ENCODE measurements at regions not wholly inside any gene's neighbourhood (a gene's known extent, or its start where the extent isn't known, plus 50 kb on each side); places are given as distances from the start of the nearest gene placed in this dataset.

GRCh38 chr15:93683651-93684050, 547.7 kb upstream of the MCTP2 start:
- Histone ChIP-seq H2AFZ (no peak overlapping the region), H3K4me3 (no peak overlapping the region), H3K9me3 (ENCODE audit: low read depth) (peaks cover 5% of the 10 kb centered on the region), H3K4me2 (no peak overlapping the region), H3K4me1 (ENCODE audit: insufficient read depth) (no peaks in the 10 kb centered on the region), H3K79me2 (no peaks in the 10 kb centered on the region), H3K36me3 (replicated peaks; ENCODE audit: insufficient read depth, low read depth) (no peaks in the 10 kb centered on the region), H3K27ac (no peak overlapping the region), H3K9me2 (replicated peaks; ENCODE audit: insufficient read depth) (no peaks in the 10 kb centered on the region), H4K20me1 (ENCODE audit: insufficient read depth, poor library complexity, severe bottlenecking) (no peaks in the 10 kb centered on the region), H3K27me3 (no peaks in the 10 kb centered on the region)
- TF ChIP-seq EZH2phosphoT487 (IDR thresholded peaks at IDR 0.05; ENCODE audit: low read depth, severe bottlenecking, unreplicated experiment), result no peak
- TF ChIP-seq CTCF (IDR thresholded peaks at IDR 0.05; ENCODE audit: poor library complexity), result no peak
- TF ChIP-seq EZH2 (IDR thresholded peaks at IDR 0.05; ENCODE audit: borderline replicate concordance), result no peak
- no peak for DNase-seq (ENCODE audit: low spot score)
- 69% methylated on average over 1 of the region's 1 CpG for WGBS (ENCODE audit: low lambda C conversion rate, missing lambda C conversion rate)

- 86% methylated on average over 12 of the region's 12 CpGs for WGBS (ENCODE audit: low lambda C conversion rate, missing lambda C conversion rate)
These were observed 559.9 kb upstream of the MCTP2 start for GRCh38 chr15:93671387-93671943.

GRCh38 chr15:93670931-93671330, 560.4 kb upstream of the MCTP2 start:
- H3K27ac ChIP-seq, result no peak overlapping the region
- no peaks in the 10 kb centered on the region for H3K79me2 ChIP-seq
- H3K9me3 ChIP-seq (ENCODE audit: low read depth), result no peaks in the 10 kb centered on the region
- H3K4me3 ChIP-seq, result no peak overlapping the region
- no peaks in the 10 kb centered on the region for H4K20me1 ChIP-seq (ENCODE audit: insufficient read depth, poor library complexity, severe bottlenecking)
- no peak for DNase-seq (ENCODE audit: low spot score)
- H3K4me1 ChIP-seq (ENCODE audit: insufficient read depth), result no peaks in the 10 kb centered on the region
- H2AFZ ChIP-seq, result no peak overlapping the region
- no peaks in the 10 kb centered on the region for H3K27me3 ChIP-seq
- no peak for TF ChIP-seq EZH2 (IDR thresholded peaks at IDR 0.05; ENCODE audit: borderline replicate concordance)
- TF ChIP-seq CTCF (IDR thresholded peaks at IDR 0.05; ENCODE audit: poor library complexity), result no peak
- WGBS (ENCODE audit: low lambda C conversion rate, missing lambda C conversion rate), result 89% methylated on average over 6 of the region's 6 CpGs
- H3K36me3 ChIP-seq (replicated peaks; ENCODE audit: insufficient read depth, low read depth), result no peaks in the 10 kb centered on the region
- no peaks in the 10 kb centered on the region for H3K9me2 ChIP-seq (replicated peaks; ENCODE audit: insufficient read depth)
- H3K4me2 ChIP-seq, result no peak overlapping the region

More at GRCh38 chr15:93671387-93671943, 559.9 kb upstream of the MCTP2 start:
- Histone ChIP-seq H3K36me3 (replicated peaks; ENCODE audit: insufficient read depth, low read depth) (no peaks in the 10 kb centered on the region), H3K4me1 (ENCODE audit: insufficient read depth) (no peaks in the 10 kb centered on the region), H2AFZ (no peak overlapping the region), H3K9me3 (ENCODE audit: low read depth) (no peaks in the 10 kb centered on the region), H3K4me2 (no peak overlapping the region), H3K27ac (no peak overlapping the region), H3K4me3 (no peak overlapping the region), H3K9me2 (replicated peaks; ENCODE audit: insufficient read depth) (no peaks in the 10 kb centered on the region), H3K79me2 (no peaks in the 10 kb centered on the region), H3K27me3 (no peaks in the 10 kb centered on the region), H4K20me1 (ENCODE audit: insufficient read depth, poor library complexity, severe bottlenecking) (no peaks in the 10 kb centered on the region)
- TF ChIP-seq CTCF (IDR thresholded peaks at IDR 0.05; ENCODE audit: poor library complexity) (no peak), EZH2phosphoT487 (IDR thresholded peaks at IDR 0.05; ENCODE audit: low read depth, severe bottlenecking, unreplicated experiment) (no peak), EZH2 (IDR thresholded peaks at IDR 0.05; ENCODE audit: borderline replicate concordance) (no peak)
- DNase-seq (ENCODE audit: low spot score), result no peak

Data from hepatocyte (in vitro differentiated cells).